ENCODE measurements at regions not wholly inside any gene's neighbourhood (a gene's known extent, or its start where the extent isn't known, plus 50 kb on each side); places are given as distances from the start of the nearest gene placed in this dataset.
"Not testable (repeated sequence)": the region's sequence is repeated elsewhere in the genome, so short reads cannot be mapped to it uniquely, and the experiment has no call there.

DNA sequence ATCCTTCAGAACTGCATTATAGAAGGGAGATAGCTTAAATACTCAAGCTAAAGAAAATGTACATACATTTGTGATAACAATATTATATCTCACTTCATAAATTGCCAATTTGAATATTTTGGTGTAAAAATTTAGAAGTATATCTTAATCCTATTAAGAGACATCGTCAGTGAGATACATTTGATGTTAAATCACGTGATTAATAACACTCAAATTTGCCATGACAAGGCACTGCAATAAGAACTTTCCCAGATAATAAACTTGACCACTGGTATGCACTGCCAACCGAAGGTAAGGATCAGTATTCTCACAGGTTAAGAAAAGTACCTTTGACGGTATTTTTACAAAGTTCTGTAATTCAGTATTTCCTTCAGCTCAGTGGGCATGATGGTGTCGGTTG, 764.7 kb upstream of the FRG1 start:
- DNase-seq (ENCODE audit: low read depth in 2 of 2): no peak

DNA sequence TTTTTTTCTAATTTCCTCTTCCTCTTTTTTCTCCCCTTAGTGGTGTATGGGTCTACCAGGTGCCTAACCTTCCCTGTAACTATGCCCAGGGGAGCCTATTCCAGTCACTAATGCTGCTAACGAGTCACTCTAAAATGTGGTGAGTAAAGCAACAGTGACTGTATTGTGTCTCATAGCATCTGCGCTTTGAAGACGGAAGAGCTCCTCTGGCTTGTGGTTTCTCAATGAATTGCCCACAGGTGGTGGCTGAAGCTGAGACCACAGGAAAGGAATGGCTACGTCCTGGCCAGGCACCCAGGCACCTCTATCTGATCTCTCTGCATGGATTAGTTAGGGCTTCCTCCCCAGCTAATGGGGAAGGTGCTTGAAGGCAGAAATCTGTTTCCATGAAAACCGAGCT, 763.5 kb upstream of the FRG1 start:
- DNase-seq (ENCODE audit: low read depth in 2 of 2): no peak

GRCh38 chr4:189178125-189178746, 762.4 kb upstream of the FRG1 start:
- no peak for DNase-seq (ENCODE audit: low read depth in 2 of 2)

DNA sequence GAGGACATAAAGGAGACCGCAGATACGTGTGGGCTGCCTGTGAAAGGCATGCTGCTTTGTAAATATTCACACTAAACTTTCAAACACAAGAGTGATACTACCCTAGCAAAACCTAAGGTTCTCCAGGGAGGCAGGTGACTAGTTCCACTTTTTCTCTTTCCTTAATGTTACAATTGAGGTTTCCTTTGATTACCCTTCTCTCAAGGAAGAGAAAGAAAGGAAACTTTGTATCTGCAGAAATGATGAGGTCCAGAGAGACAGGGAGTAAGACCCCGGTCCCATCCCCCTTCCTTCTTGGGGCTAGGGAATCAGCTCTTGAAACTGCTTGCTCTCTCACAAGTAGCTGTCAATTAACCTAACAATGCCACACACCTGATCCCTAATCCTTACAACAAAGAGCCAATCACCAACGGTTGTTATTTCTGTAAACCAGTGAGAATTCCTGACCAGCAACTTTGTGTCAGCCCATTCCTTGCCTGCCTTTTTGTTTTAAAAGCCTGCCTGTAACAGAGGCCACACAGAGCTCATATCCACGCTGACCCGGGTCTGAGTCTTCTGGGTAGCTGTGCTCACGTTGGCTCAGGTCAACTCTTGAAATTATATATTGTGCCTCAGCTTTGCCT, 754.8 kb upstream of the FRG1 start:
- no peak for DNase-seq (ENCODE audit: low read depth in 2 of 2)

- no peak for DNase-seq (ENCODE audit: low read depth in 2 of 2)
Measured at GRCh38 chr4:189187531-189188052, 753.1 kb upstream of the FRG1 start.

DNA sequence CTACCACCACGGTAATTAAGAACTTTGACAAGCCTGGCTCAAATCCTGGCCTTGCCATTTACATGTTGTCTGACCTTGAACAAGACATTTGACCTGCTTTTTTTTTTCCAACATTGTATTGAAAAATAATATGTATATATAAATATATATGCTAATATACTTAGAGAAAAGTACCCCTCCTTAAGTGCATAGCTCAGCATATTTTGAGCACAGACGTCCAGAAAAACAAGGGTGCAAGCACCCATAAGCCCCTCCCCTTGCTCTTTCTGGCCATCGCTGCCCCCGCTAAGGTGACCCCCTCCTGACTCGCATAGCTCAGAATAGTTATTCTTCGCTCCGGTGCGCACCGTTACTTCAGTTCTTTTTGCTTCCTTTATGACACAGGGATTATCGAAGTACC, 742.0 kb upstream of the FRG1 start:
- DNase-seq (ENCODE audit: low read depth in 2 of 2): no peak

DNA sequence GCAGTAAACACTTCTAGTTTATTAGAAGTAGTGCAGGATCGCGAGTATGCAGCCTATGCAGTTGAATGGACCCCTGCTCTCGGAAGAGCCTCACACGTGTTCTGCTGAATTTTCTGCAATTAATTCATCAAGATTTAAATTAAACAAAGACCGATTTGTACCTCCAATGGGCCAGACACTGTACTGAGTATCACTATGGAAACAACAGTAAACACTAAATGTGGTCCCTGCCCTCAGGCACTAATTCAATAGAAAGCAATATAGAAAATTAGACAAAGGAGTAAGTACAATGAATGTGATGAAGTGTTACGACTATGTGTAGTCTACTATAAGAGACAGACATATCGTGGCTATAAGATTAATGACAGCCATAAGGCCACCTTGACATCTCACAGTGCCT, 740.3 kb upstream of the FRG1 start:
- no peak for DNase-seq (ENCODE audit: low read depth in 2 of 2)

DNA sequence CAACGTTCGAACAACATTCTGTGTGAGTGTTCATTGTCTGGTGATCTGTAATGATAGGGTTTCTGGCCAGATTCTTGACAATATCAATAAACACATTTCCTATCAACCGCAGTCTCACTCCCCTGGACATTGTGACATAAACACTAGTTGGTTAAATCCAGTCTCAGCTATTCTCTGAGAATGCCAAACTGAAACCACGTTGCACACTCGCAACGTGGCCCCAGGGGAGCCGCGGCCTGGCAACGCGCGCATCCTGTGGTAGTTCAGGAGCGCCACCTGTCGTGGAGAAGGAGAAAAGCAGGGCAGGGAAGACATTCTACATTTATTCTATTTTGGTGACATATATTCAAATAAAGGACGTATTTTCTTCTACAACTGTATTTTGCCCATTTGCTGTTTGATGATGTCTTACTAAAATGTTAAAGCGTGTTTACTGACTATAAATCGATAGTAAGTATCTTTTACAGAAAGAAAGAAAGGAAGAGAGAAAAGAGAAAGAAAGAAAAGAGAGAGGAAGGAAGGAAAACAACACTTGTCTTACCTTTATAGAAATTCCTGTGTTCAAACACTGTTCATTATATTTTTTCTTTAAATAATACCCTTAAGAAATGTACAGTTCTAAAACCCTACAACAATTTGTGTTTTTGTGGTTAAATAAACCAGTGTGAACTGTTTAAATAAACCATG, 738.3 kb upstream of the FRG1 start:
- no peak for DNase-seq (ENCODE audit: low read depth in 2 of 2)

GRCh38 chr4:189202869-189203271, 737.8 kb upstream of the FRG1 start:
- DNase-seq (ENCODE audit: low read depth in 2 of 2): no peak

GRCh38 chr4:189204616-189205015, 736.1 kb upstream of the FRG1 start:
- DNase-seq (ENCODE audit: low read depth in 2 of 2): no peak

GRCh38 chr4:189206953-189207352, 733.7 kb upstream of the FRG1 start:
- no peak for DNase-seq (ENCODE audit: low read depth in 2 of 2)

DNA sequence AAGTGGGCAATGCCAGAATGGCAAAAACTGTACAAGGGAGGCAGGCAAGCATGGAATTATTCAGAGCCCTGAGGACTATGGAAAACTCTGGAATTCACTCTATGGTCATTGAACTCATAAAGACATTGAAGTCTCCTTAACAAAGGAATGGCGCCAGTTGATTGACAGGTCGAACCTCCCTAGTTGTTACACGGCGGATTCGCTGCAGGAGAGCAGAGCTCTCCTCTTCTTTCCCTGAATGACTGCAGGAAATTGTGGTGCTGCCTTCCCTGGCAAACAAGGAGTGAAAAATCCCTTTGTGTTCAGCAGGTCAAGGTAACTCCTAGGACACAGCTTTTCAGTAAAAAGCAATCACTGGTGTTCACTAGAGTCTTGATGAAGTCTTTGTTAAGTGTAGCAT, 732.8 kb upstream of the FRG1 start:
- no peak for DNase-seq (ENCODE audit: low read depth in 2 of 2)

GRCh38 chr4:189215574-189215973, 725.1 kb upstream of the FRG1 start:
- DNase-seq (ENCODE audit: low read depth in 2 of 2): no peak

GRCh38 chr4:189221691-189222090, 719.0 kb upstream of the FRG1 start:
- DNase-seq (ENCODE audit: low read depth in 2 of 2): no peak

DNA sequence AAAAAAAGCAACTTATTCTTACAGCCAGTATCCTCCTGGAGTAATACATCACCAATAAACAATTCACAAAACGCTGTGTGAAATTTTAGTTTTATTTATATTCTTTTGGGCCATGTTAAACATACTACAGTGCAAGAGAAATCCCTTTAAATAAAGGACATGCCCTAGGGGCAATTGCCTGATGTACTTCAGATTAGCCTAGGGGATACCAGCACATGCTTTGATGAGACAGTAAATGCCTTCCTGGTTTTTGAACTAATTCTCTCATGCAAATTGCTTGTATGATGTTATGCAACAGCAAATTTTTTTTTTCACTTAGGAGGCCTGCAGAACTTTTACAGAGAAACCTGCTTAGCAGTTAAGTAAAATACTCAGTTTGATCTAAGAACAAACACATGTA, 711.9 kb upstream of the FRG1 start:
- no peak for DNase-seq (ENCODE audit: low read depth in 2 of 2)

- DNase-seq (ENCODE audit: low read depth in 2 of 2): no peak
Measured at GRCh38 chr4:189232274-189232673, 708.4 kb upstream of the FRG1 start.

DNA sequence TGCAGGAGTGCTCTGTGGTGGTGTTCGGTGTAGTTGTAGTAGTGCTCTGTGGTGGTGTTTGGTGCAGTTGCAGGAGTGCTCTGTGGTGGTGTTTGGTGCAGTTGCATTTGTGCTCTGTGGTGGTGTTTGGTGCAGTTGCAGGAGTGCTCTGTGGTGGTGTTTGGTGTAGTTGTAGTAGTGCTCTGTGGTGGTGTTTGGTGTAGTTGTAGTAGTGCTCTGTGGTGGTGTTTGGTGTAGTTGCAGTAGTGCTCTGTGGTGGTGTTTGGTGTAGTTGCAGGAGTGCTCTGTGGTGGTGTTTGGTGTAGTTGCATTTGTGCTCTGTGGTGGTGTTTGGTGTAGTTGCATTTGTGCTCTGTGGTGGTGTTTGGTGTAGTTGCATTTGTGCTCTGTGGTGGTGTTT, 706.9 kb upstream of the FRG1 start:
- not testable (repeated sequence) for DNase-seq (ENCODE audit: low read depth in 2 of 2)

- not testable (repeated sequence) for DNase-seq (ENCODE audit: low read depth in 2 of 2)
Measured at GRCh38 chr4:189234948-189235347, 705.7 kb upstream of the FRG1 start.

- DNase-seq (ENCODE audit: low read depth in 2 of 2): no peak
Measured at GRCh38 chr4:189235599-189235998, 705.1 kb upstream of the FRG1 start.

GRCh38 chr4:189236321-189236720, 704.4 kb upstream of the FRG1 start:
- not testable (repeated sequence) for DNase-seq (ENCODE audit: low read depth in 2 of 2)

DNA sequence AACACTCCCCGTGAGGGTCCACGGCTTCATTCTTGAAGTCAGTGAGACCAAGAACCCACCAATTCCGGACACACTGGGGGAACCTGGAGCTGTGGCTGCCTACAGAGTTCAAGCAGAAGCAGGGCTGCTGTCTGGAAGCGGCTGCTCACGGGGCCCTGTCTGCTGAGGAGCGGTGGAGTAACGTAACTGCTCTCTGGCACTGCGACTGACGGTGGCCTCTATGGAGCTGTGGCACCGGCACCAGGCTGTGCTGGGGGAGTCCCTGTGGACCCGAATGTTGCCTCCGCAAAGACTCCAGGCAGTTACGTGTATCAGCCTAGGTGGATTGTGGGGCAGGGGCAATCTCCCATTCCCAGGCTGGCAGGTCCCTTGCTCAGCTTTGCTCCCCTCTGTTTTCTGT, 703.3 kb upstream of the FRG1 start:
- no peak for DNase-seq (ENCODE audit: low read depth in 2 of 2)

- no peak for DNase-seq (ENCODE audit: low read depth in 2 of 2)
Measured at GRCh38 chr4:189255636-189256035, 685.0 kb upstream of the FRG1 start.

DNA sequence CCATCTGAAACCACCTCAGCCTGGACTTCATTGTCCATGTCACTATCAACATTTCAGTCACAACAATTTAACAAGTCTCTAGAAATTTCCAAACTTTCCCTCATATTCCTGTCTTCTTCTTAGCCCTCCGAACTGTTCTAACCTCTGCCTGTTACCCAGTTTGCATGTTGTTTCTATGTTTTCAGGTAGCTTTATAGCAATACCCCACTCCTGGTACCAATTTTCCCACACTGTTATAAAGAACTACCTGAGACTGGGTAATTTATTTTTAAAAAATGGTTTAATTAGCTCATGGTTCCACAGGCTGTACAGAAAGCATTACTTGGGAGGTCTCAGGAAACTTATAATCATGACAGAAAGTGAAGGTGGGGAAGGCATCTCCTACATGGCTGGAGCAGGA, 679.2 kb upstream of the FRG1 start:
- DNase-seq (ENCODE audit: low read depth in 2 of 2): no peak

Measured in stimulated activated CD4-positive, alpha-beta T cell treated with anti-CD3 and anti-CD28 coated beads, Interleukin-1b, Interleukin-23, amount 100 ng/mL, for 1 hour (primary cell).